ENCODE measurements at regions not wholly inside any gene's neighbourhood (a gene's known extent, or its start where the extent isn't known, plus 50 kb on each side); places are given as distances from the start of the nearest gene placed in this dataset.

- no peak for DNase-seq (ENCODE audit: low spot score)
- intact Hi-C loops (cut with DNase I) = no loop called here
Measured at GRCh38 chr1:95927061-95927460, 693.1 kb downstream of the RWDD3 start.

GRCh38 chr1:95935719-95936118 lies 701.7 kb downstream of the RWDD3 start:
- intact Hi-C loops (cut with DNase I) = no loop called here
- no peak for DNase-seq (ENCODE audit: low spot score)

- intact Hi-C loops (cut with DNase I) = no loop called here
- no peak for DNase-seq (ENCODE audit: low spot score)
Measured at GRCh38 chr1:95941121-95941798, 707.2 kb downstream of the RWDD3 start.

- intact Hi-C loops (cut with DNase I) = no loop called here
- DNase-seq (ENCODE audit: low spot score) = no peak
Measured at GRCh38 chr1:95948023-95948422, 714.0 kb downstream of the RWDD3 start.

- DNase-seq (ENCODE audit: low spot score) = no peak
- intact Hi-C loops (cut with DNase I) = no loop called here
Measured at GRCh38 chr1:95951371-95952102, 717.5 kb downstream of the RWDD3 start.

- intact Hi-C loops (cut with DNase I) = no loop called here
- no peak for DNase-seq (ENCODE audit: low spot score)
Measured at GRCh38 chr1:95953015-95953414, 719.0 kb downstream of the RWDD3 start.

GRCh38 chr1:95954585-95954984 lies 720.6 kb downstream of the RWDD3 start:
- intact Hi-C loops (cut with DNase I) = no loop called here
- no peak for DNase-seq (ENCODE audit: low spot score)

GRCh38 chr1:95956215-95956614 lies 722.2 kb downstream of the RWDD3 start:
- intact Hi-C loops (cut with DNase I) = no loop called here
- no peak for DNase-seq (ENCODE audit: low spot score)

- no peak for DNase-seq (ENCODE audit: low spot score)
- intact Hi-C loops (cut with DNase I) = no loop called here
Measured at GRCh38 chr1:95957748-95958147, 723.7 kb downstream of the RWDD3 start.

- intact Hi-C loops (cut with DNase I) = no loop called here
- no peak for DNase-seq (ENCODE audit: low spot score)
Measured at GRCh38 chr1:95966866-95967265, 732.9 kb downstream of the RWDD3 start.

GRCh38 chr1:95974586-95974985 lies 740.6 kb downstream of the RWDD3 start:
- intact Hi-C loops (cut with DNase I) = no loop called here
- no peak for DNase-seq (ENCODE audit: low spot score)

- DNase-seq (ENCODE audit: low spot score) = no peak
- intact Hi-C loops (cut with DNase I) = no loop called here
Measured at GRCh38 chr1:95982711-95983110, 738.9 kb upstream of the PTBP2 start.

- no peak for DNase-seq (ENCODE audit: low spot score)
Measured at GRCh38 chr1:95983831-95984230, 737.8 kb upstream of the PTBP2 start.

GRCh38 chr1:95984798-95985374 lies 736.7 kb upstream of the PTBP2 start:
- intact Hi-C loops (cut with DNase I) = no loop called here

More at GRCh38 chr1:95983831-95984230, 737.8 kb upstream of the PTBP2 start:
- intact Hi-C loops (cut with DNase I) = no loop called here

GRCh38 chr1:95990033-95990432 lies 731.6 kb upstream of the PTBP2 start:
- no peak for DNase-seq (ENCODE audit: low spot score)
- intact Hi-C loops (cut with DNase I) = no loop called here

More at GRCh38 chr1:95984798-95985374, 736.7 kb upstream of the PTBP2 start:
- no peak for DNase-seq (ENCODE audit: low spot score)

- intact Hi-C loops (cut with DNase I) = no loop called here
Measured at GRCh38 chr1:95991787-95992520, 729.6 kb upstream of the PTBP2 start.

GRCh38 chr1:95994643-95995042 lies 726.9 kb upstream of the PTBP2 start:
- intact Hi-C loops (cut with DNase I) = no loop called here
- DNase-seq (ENCODE audit: low spot score) = no peak

More at GRCh38 chr1:95991787-95992520, 729.6 kb upstream of the PTBP2 start:
- DNase-seq (ENCODE audit: low spot score) = no peak

GRCh38 chr1:96002201-96002600 lies 719.4 kb upstream of the PTBP2 start:
- no peak for DNase-seq (ENCODE audit: low spot score)
- intact Hi-C loops (cut with DNase I) = no loop called here

GRCh38 chr1:96002969-96003964 lies 718.3 kb upstream of the PTBP2 start:
- no peak for DNase-seq (ENCODE audit: low spot score)
- intact Hi-C loops (cut with DNase I) = no loop called here

Measured in cardiac septum (tissue), 1 donor.